HG03571 (cell line): ENCODE measurements at regions not wholly inside any gene's neighbourhood (a gene's known extent, or its start where the extent isn't known, plus 50 kb on each side); places are given as distances from the start of the nearest gene placed in this dataset.
"Not testable (repeated sequence)": the region's sequence is repeated elsewhere in the genome, so short reads cannot be mapped to it uniquely, and the experiment has no call there.

Experiments
- ATAC-seq: cut with Tn5 transposase; IDR thresholded peaks from one replicate; pipeline ENCODE4 v1.9.1; 2021; ENCODE audit not compliant: unreplicated experiment

- ATAC-seq = peak; percentile 57
Measured at GRCh38 chrX:43349363-43349762, 306.7 kb upstream of the MAOA start.

DNA sequence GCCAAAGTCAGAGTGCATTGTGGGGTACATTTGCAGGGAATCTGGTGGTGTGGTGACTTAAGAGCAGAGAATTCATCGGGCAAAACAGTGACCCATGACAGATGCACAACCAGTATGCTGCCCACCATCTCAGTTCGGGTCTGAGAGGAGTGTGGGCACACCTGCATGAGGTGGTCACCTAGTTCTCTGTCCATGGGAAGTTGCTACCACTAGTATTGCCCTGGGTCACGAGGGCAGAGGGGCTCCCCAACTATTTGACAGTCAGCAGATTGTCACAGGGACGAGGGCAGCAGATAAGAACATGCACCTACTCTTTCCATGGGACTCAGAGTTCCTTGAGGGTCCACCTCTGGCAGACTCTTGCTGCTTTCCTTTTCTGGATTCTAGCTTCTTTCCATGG is 305.2 kb upstream of the MAOA start:
- no peak for ATAC-seq

DNA sequence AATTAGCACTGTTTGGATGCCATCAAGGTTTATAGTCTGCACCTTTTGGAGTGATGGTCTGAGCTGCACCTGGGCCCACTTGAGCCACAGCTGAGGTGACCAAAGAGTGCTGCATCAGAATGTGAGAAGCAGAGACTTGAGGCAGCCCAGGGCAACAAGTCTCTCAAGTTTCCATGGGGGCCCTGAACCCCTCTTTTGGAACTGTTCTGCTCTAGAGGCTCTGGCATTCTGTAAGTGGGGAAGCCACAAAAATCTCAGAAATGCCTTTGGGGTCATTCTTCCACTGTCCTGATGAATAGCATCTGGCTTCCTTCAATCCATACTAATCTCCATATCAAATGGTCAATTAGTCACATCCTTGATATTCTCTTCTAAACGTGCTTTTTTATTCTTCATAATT is 298.4 kb upstream of the MAOA start:
- ATAC-seq = no peak

DNA sequence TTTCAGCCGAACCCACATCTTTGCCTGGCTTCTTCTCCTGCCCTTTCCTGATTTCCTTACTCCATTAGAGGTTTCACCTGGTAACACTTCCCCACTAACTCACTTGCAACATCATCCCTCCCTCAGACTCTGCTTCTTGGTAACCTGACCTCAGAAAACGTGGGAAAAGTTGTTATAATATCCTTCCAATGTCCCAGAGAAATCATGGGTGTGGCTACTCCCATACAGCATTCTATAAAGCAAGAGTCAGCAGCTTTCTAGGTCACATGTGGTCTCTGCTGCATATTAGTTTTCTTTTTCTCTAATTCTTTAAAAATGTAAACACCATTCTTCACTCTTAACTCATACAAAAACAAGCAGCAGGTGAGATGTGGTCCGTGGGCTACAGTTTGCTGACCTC is 283.1 kb upstream of the MAOA start:
- no peak for ATAC-seq

- ATAC-seq = no peak
Measured at GRCh38 chrX:43375136-43375535, 281.0 kb upstream of the MAOA start.

DNA sequence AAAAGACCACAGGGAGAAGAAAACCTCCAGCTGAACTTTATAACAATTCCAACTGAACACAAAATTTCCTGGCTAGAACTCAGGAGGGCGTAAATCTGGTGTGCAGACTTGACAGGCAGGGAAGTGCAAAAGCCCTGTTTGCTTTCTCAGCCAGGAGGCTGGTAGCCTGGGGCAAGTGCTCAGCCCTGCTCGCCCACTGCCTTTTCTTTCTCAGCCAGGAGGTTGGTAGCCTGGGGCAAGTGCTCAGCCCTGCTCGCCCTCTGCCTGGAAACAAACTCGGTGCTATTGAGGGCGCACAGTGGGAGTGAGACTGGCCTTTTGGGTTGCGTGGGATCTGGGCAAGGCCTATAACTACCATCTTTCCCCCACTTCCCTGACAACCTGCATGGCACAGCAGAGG is 275.4 kb upstream of the MAOA start:
- ATAC-seq = no peak

DNA sequence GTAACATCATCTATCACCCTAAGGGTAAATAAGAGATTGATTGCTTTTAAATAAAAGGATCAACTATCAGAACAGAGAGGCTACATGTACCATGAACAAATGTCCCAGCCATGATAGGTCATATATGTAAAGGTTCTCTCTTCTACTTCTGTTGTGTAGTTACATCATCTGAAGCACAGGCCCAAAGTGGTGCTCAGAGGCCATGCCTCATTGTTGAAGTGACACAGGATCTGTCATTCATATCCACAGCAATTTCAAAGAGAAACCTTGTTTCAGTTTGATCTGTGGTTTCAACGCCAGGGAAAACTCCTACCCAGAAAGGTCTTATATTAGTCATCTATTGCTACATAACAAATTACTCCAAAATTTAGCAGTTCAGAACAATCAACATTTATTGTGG is 269.2 kb upstream of the MAOA start:
- no peak for ATAC-seq

GRCh38 chrX:43405191-43405590 is 250.9 kb upstream of the MAOA start:
- ATAC-seq = no peak

GRCh38 chrX:43423876-43424275 is 232.2 kb upstream of the MAOA start:
- no peak for ATAC-seq

GRCh38 chrX:43436517-43436916 is 219.6 kb upstream of the MAOA start:
- ATAC-seq = no peak

- ATAC-seq = no peak
Measured at GRCh38 chrX:43446752-43447151, 209.3 kb upstream of the MAOA start.

DNA sequence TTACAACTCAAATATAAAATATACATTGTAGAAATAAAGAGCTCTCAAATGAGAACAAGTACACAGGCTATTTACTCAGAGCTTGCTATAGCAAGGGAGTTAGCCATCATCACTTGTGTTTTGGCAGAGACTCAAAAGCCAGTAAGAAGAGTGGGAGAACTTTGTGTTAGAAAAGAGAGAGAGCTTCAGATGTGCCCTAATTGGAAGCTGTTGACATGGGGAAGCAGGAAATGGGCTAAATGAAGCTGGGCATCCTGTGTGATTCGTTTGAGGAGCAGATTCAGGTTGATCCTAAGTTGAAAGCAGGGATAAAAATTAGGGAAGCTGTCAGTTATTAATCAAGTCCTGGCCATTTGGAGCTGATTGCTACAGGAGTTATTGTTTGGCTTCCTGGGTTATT is 207.4 kb upstream of the MAOA start:
- no peak for ATAC-seq

- ATAC-seq = no peak
Measured at GRCh38 chrX:43450355-43450754, 205.7 kb upstream of the MAOA start.

- ATAC-seq = not testable (repeated sequence)
Measured at GRCh38 chrX:43451976-43452686, 204.0 kb upstream of the MAOA start.

GRCh38 chrX:43456063-43456462 is 200.0 kb upstream of the MAOA start:
- no peak for ATAC-seq

GRCh38 chrX:43456906-43457305 is 199.2 kb upstream of the MAOA start:
- no peak for ATAC-seq

DNA sequence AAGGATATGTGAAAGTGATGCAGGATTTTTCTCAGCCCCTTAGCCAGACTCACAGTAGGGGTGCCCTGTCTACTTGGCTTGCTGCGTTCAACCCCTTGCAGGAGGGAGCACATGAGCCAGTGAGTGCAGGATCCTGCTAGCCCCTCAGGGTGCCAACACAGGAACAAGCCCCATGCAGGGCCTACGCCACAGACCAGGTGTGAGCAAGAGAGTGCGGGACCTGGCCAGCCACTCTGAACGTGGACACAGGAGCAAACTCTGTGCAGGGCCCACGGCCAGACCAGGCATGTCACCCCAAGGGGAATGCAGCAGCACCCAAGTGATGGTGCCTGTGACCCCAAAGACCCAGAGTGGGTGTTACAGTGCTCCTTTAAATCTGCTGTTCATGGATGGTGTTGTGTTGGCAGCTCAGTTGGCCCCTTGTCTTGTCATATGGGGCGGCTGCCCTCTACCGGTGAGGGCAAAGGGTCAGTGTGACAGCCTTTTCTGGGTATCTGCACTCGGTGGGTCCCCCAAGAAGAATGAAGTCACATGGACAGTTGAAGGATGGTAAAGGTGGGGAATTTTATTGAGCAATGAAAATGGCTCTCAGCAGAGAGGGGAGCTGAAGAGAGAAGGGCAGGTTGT is 188.4 kb upstream of the MAOA start:
- no peak for ATAC-seq

DNA sequence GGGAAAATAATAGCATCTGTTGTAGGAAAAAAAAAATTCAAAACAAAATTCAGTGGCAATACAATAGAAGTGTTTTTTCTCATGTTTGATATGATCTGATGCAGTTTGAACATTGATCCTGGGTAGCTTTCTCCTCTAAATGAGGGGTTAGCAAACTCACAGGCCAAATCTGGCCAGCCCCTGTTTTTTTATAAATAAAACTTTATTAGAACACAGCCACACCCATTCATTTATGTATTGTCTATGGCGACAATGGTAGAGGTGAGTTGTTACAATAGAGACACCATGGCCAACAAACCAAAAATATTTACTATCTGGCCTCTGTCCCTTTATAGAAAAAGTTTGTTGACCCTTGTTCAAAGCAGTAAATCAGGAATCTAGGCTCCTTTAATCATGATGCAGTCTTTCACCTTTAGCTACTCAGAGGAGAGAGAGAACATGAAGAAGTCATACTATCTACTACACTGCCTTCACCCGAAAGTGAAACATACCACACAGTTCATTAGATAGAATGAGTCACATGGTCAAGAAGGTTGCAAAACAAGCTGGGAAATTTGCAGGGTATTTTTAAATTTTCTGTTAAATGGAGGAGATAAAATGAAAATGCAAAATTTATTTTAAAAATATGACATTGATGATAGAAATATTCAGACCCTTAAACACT is 186.6 kb upstream of the MAOA start:
- no peak for ATAC-seq

DNA sequence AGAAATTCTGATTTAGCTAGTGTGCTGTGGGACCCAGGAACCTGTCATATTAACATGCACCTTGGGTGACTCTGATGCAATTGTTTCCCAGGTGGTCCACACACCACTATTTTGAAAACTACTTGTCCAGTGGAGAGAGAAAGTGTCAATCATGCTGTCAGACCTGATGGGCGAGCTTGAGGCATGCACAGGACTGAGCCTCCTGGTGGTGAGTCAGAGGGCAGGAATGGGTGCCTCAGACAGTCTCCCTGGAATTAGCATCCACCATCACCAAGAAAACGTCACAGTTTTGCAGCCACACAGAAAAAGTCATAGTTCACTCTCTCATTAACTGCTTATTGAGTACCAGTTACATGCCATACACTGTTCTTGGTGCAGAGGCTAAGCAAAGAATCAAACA is 181.8 kb upstream of the MAOA start:
- ATAC-seq = no peak

DNA sequence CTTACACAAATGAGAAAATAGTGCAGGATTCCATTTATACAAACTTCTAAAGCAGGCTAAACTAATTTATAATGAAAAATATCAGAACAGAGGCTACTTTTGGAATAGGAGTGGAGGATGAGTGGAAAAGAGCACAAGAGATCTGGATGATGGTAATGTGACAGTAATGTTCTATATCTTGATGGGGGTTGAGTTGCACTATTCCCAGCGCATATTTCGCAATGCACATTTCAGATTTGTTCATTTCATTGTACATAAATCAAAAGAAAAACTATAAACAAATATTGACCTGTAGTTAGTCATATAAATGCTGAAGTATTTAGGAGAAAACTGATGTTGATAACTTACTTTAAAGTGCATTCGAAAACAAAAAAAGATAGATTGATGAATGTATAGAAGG is 177.0 kb upstream of the MAOA start:
- ATAC-seq = no peak

GRCh38 chrX:43479850-43480249 is 176.2 kb upstream of the MAOA start:
- no peak for ATAC-seq

DNA sequence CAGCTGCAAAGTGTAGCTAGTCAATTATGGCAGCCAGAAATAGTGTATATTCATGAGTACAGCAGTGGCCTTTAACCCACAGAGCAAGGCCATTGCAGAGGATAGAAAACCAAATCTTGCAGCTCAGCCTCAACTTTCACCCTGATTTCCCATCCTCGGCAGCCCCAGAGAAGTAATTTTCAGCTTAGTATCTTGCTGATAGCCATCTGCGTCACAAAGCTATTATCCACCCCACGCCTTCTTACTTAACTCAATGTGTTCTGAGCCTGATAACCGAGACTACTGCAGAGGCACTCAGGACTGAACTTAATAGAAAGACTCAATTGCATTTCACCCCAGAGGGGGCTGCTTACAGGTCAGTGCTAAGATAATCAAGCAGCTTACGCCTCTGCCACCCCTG is 174.5 kb upstream of the MAOA start:
- no peak for ATAC-seq
